Tibial nerve (tissue), 4 donors: ENCODE measurements at regions not wholly inside any gene's neighbourhood (a gene's known extent, or its start where the extent isn't known, plus 50 kb on each side); places are given as distances from the start of the nearest gene placed in this dataset.

Experiments
- EP300 ChIP-seq, 2 donors: sonication (generic); formaldehyde crosslinking; IDR thresholded peaks; one replicate each; pipeline ENCODE4 v1.6.1; 2017; ENCODE audit warnings: antibody characterized with exemption in 2 of 2, mild to moderate bottlenecking in 1 of 2
- POLR2A ChIP-seq, 2 donors: fragments of 450-650 bp; IDR thresholded peaks; one replicate each; pipeline ENCODE4 v1.6.1; 2017; ENCODE audit warnings: antibody characterized with exemption in 2 of 2, mild to moderate bottlenecking in 2 of 2, moderate library complexity in 2 of 2
- TF ChIP-seq, protein P1 (sequence below), 5 experiments: fragments of 200-600 bp in 3 of 5; fragments of 450-650 bp in 2 of 5; sonication (generic) in 3 of 5; IDR thresholded peaks; one replicate each; pipeline ENCODE4 v1.5.1; 2016 to 2019; ENCODE audit warnings: antibody characterized with exemption in 5 of 5, mild to moderate bottlenecking in 3 of 5, moderate library complexity in 2 of 5

DNA sequence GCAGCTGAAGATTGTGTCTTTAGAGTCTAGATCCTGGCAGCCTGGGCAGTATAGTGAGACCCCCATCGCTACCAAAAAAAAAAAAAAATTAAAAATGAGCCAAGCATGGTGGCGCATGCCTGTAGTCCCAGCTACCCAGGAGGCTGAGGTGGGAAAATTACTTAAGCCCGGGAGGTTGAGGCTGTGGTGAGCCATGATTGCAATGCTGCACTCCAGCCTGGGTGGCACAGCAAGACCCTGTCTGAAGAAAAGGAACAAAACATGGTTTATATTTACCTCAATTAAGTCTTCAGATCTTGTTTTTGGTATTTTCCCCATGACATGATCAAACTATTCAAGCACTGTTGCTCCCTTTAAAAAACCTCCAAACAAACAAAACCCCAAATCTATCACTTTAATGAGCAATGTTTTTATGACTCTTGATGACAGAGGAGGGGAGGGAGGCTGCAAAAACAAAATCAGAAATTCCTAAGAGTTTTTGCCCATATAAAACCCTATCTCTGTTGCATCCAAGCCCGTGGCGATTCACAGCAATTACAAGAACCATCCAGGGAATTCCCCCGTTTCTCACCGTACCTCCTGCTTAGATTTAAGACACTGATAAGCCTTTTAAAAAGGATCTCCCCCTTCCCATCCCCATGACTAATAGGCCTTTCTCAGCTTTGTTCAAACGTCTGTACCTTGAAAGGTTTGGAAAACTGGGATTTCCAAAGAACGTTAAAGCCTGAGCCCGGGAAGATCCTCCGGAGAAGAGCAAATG lies 259.9 kb downstream of the BMP7 start:
- TF ChIP-seq, protein P1, sequence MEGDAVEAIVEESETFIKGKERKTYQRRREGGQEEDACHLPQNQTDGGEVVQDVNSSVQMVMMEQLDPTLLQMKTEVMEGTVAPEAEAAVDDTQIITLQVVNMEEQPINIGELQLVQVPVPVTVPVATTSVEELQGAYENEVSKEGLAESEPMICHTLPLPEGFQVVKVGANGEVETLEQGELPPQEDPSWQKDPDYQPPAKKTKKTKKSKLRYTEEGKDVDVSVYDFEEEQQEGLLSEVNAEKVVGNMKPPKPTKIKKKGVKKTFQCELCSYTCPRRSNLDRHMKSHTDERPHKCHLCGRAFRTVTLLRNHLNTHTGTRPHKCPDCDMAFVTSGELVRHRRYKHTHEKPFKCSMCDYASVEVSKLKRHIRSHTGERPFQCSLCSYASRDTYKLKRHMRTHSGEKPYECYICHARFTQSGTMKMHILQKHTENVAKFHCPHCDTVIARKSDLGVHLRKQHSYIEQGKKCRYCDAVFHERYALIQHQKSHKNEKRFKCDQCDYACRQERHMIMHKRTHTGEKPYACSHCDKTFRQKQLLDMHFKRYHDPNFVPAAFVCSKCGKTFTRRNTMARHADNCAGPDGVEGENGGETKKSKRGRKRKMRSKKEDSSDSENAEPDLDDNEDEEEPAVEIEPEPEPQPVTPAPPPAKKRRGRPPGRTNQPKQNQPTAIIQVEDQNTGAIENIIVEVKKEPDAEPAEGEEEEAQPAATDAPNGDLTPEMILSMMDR (IDR thresholded peaks at IDR 0.05), result no peak
- no peak for TF ChIP-seq POLR2A (IDR thresholded peaks at IDR 0.05)
- TF ChIP-seq EP300 (IDR thresholded peaks at IDR 0.05), result no peak
